Parathyroid adenoma (tissue), 2 donors: ENCODE measurements at regions not wholly inside any gene's neighbourhood (a gene's known extent, or its start where the extent isn't known, plus 50 kb on each side); places are given as distances from the start of the nearest gene placed in this dataset.

Source experiments
- H2AFZ ChIP-seq: fragments of 300-600 bp; sonication (generic); one replicate; pipeline ENCODE4 v1.7.0; 2017; ENCODE audit warnings: antibody characterized with exemption, mild to moderate bottlenecking
- H3K27ac ChIP-seq: fragments of 300-600 bp; sonication (generic); one replicate; pipeline ENCODE4 v1.7.0; 2017
- H3K27me3 ChIP-seq: fragments of 300-600 bp; sonication (generic); one replicate; pipeline ENCODE4 v1.7.0; 2017; ENCODE audit warnings: low read length; ENCODE audit not compliant: control insufficient read depth, insufficient read depth
- H3K36me3 ChIP-seq: fragments of 300-600 bp; sonication (generic); one replicate; pipeline ENCODE4 v1.7.0; 2017; ENCODE audit warnings: low read length; ENCODE audit not compliant: control insufficient read depth, insufficient read depth
- H3K4me1 ChIP-seq: fragments of 300-600 bp; sonication (generic); one replicate; pipeline ENCODE4 v1.7.0; 2017; ENCODE audit warnings: control low read depth
- H3K4me2 ChIP-seq: fragments of 300-600 bp; sonication (generic); one replicate; pipeline ENCODE4 v1.7.0; 2017; ENCODE audit warnings: low read length
- H3K4me3 ChIP-seq: fragments of 300-600 bp; sonication (generic); one replicate; pipeline ENCODE4 v1.7.0; 2017; ENCODE audit warnings: low read depth, low read length
- H3K79me2 ChIP-seq: fragments of 300-600 bp; sonication (generic); one replicate; pipeline ENCODE4 v1.7.0; 2017; ENCODE audit warnings: control low read depth
- H3K9ac ChIP-seq: fragments of 300-600 bp; sonication (generic); one replicate; pipeline ENCODE4 v1.7.0; 2017; ENCODE audit warnings: mild to moderate bottlenecking
- H3K9me3 ChIP-seq: fragments of 300-600 bp; sonication (generic); one replicate; pipeline ENCODE4 v1.7.0; 2017; ENCODE audit warnings: low read length; ENCODE audit not compliant: control insufficient read depth
- TF ChIP-seq, protein P1 (sequence below): fragments of 300-600 bp; sonication (generic); IDR thresholded peaks from one replicate; pipeline ENCODE4 v1.7.0; 2017; ENCODE audit warnings: antibody characterized with exemption, mild to moderate bottlenecking
- donor health status: primary hyperparathyroidism.

DNA sequence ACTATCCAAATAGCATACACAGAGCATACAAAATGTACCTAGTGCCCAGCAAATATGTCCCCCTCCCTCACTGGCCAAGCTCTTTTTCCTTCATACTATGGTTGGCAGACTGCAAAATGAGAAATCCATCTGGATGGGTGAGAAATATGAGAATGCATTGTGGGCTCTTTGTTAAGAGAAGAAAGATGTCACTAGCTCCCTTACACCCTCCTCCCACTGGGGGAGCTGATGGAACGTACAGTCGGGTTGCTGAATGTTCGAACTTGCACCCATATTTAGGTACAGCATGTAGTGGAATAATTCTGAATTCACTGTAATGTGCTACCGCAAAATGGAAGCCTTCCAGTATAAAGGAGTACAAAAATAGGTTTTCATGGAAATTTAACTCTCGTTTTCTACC, 377.4 kb downstream of the GRIN2B start:
- Histone ChIP-seq H3K4me1 (no peaks in the 10 kb centered on the region), H3K9ac (no peak overlapping the region), H3K79me2 (no peaks in the 10 kb centered on the region), H3K36me3 (no peaks in the 10 kb centered on the region), H3K27ac (no peak overlapping the region), H3K4me3 (no peak overlapping the region), H3K27me3 (no peaks in the 10 kb centered on the region), H3K4me2 (no peak overlapping the region), H3K9me3 (no peaks in the 10 kb centered on the region), H2AFZ (no peak overlapping the region)
- TF ChIP-seq, protein P1, sequence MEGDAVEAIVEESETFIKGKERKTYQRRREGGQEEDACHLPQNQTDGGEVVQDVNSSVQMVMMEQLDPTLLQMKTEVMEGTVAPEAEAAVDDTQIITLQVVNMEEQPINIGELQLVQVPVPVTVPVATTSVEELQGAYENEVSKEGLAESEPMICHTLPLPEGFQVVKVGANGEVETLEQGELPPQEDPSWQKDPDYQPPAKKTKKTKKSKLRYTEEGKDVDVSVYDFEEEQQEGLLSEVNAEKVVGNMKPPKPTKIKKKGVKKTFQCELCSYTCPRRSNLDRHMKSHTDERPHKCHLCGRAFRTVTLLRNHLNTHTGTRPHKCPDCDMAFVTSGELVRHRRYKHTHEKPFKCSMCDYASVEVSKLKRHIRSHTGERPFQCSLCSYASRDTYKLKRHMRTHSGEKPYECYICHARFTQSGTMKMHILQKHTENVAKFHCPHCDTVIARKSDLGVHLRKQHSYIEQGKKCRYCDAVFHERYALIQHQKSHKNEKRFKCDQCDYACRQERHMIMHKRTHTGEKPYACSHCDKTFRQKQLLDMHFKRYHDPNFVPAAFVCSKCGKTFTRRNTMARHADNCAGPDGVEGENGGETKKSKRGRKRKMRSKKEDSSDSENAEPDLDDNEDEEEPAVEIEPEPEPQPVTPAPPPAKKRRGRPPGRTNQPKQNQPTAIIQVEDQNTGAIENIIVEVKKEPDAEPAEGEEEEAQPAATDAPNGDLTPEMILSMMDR: no peak

- Histone ChIP-seq H3K4me1 (no peaks in the 10 kb centered on the region), H3K27me3 (no peaks in the 10 kb centered on the region), H3K27ac (no peak overlapping the region), H3K79me2 (no peaks in the 10 kb centered on the region), H3K9me3 (no peaks in the 10 kb centered on the region), H3K36me3 (no peaks in the 10 kb centered on the region), H3K4me3 (no peak overlapping the region), H2AFZ (no peak overlapping the region), H3K9ac (no peak overlapping the region), H3K4me2 (no peak overlapping the region)
- TF ChIP-seq, protein P1: no peak
Observed at GRCh38 chr12:13602172-13602571, 379.2 kb downstream of the GRIN2B start.

- H3K27me3 ChIP-seq: no peaks in the 10 kb centered on the region
- H3K27ac ChIP-seq: no peak overlapping the region
- H3K4me1 ChIP-seq: no peaks in the 10 kb centered on the region
- TF ChIP-seq, protein P1: no peak
- no peaks in the 10 kb centered on the region for H3K79me2 ChIP-seq
- H3K9ac ChIP-seq: no peak overlapping the region
- no peak overlapping the region for H2AFZ ChIP-seq
- no peaks in the 10 kb centered on the region for H3K36me3 ChIP-seq
- no peaks in the 10 kb centered on the region for H3K9me3 ChIP-seq
- H3K4me2 ChIP-seq: no peak overlapping the region
- no peak overlapping the region for H3K4me3 ChIP-seq
Observed at GRCh38 chr12:13599176-13599575, 382.2 kb downstream of the GRIN2B start.

GRCh38 chr12:13597837-13598236, 383.6 kb downstream of the GRIN2B start:
- TF ChIP-seq, protein P1: no peak
- no peaks in the 10 kb centered on the region for H3K9me3 ChIP-seq

GRCh38 chr12:13597166-13597565, 384.2 kb downstream of the GRIN2B start:
- no peak overlapping the region for H3K27ac ChIP-seq
- no peaks in the 10 kb centered on the region for H3K9me3 ChIP-seq
- no peaks in the 10 kb centered on the region for H3K4me1 ChIP-seq
- no peaks in the 10 kb centered on the region for H3K79me2 ChIP-seq
- TF ChIP-seq, protein P1: no peak
- H3K4me2 ChIP-seq: no peak overlapping the region
- H3K9ac ChIP-seq: no peak overlapping the region
- no peak overlapping the region for H2AFZ ChIP-seq
- H3K36me3 ChIP-seq: no peaks in the 10 kb centered on the region
- no peak overlapping the region for H3K4me3 ChIP-seq
- H3K27me3 ChIP-seq: no peaks in the 10 kb centered on the region

More at GRCh38 chr12:13597837-13598236, 383.6 kb downstream of the GRIN2B start:
- Histone ChIP-seq H3K36me3 (no peaks in the 10 kb centered on the region), H3K79me2 (no peaks in the 10 kb centered on the region), H3K9ac (no peak overlapping the region), H3K27me3 (no peaks in the 10 kb centered on the region), H3K27ac (no peak overlapping the region), H3K4me1 (no peaks in the 10 kb centered on the region), H2AFZ (no peak overlapping the region), H3K4me3 (no peak overlapping the region), H3K4me2 (no peak overlapping the region)
